GM23248 (cell line): ENCODE measurements at regions not wholly inside any gene's neighbourhood (a gene's known extent, or its start where the extent isn't known, plus 50 kb on each side); places are given as distances from the start of the nearest gene placed in this dataset.

Experiments used
- DNase-seq: peaks from one replicate; pipeline ENCODE4 v3.0.0-alpha.2; 2015
- H2AFZ ChIP-seq: fragments of 200-600 bp; sonication (generic); 2 replicates; pipeline ENCODE4 v1.6.1; 2016; ENCODE audit warnings: antibody characterized with exemption
- H3F3A ChIP-seq: fragments of 200-600 bp; sonication (generic); 2 replicates; pipeline ENCODE4 v1.6.1; 2016; ENCODE audit warnings: mild to moderate bottlenecking, antibody characterized with exemption, mixed run types; ENCODE audit not compliant: insufficient read depth
- H3K27ac ChIP-seq: fragments of 200-600 bp; sonication (generic); 2 replicates; pipeline ENCODE4 v1.5.1; 2016; ENCODE audit warnings: mild to moderate bottlenecking
- H3K27me3 ChIP-seq: fragments of 200-600 bp; sonication (generic); replicated peaks from 2 replicates; pipeline ENCODE4 v1.6.1; 2016; ENCODE audit warnings: mild to moderate bottlenecking; ENCODE audit not compliant: insufficient read depth
- H3K36me3 ChIP-seq: fragments of 200-600 bp; sonication (generic); 2 replicates; pipeline ENCODE4 v1.6.1; 2016; ENCODE audit warnings: low read depth, mild to moderate bottlenecking
- H3K4me1 ChIP-seq: fragments of 200-600 bp; sonication (generic); 2 replicates; pipeline ENCODE4 v1.6.1; 2016; ENCODE audit warnings: mild to moderate bottlenecking; ENCODE audit not compliant: insufficient read depth
- H3K4me2 ChIP-seq: fragments of 200-600 bp; sonication (generic); one replicate; pipeline ENCODE4 v1.6.1; 2016; ENCODE audit warnings: mild to moderate bottlenecking; ENCODE audit not compliant: unreplicated experiment
- H3K4me3 ChIP-seq: fragments of 200-600 bp; sonication (generic); 2 replicates; pipeline ENCODE4 v1.5.1; 2016; ENCODE audit warnings: mild to moderate bottlenecking
- H3K79me2 ChIP-seq: fragments of 200-600 bp; sonication (generic); 2 replicates; pipeline ENCODE4 v1.6.1; 2016; ENCODE audit warnings: mild to moderate bottlenecking; ENCODE audit not compliant: insufficient read depth
- H3K9ac ChIP-seq: fragments of 200-600 bp; sonication (generic); 2 replicates; pipeline ENCODE4 v1.6.1; 2016; ENCODE audit warnings: mild to moderate bottlenecking
- H3K9me2 ChIP-seq: fragments of 200-600 bp; sonication (generic); 2 replicates; pipeline ENCODE4 v1.6.1; 2016; ENCODE audit warnings: mixed run types, mild to moderate bottlenecking, moderate library complexity; ENCODE audit not compliant: insufficient read depth
- H3K9me3 ChIP-seq: fragments of 200-600 bp; sonication (generic); one replicate; pipeline ENCODE4 v1.6.1; 2017; ENCODE audit warnings: low read depth
- H4K20me1 ChIP-seq: fragments of 200-600 bp; sonication (generic); 2 replicates; pipeline ENCODE4 v1.6.0; 2016; ENCODE audit not compliant: insufficient read depth
- EZH2 ChIP-seq: fragments of 200-600 bp; sonication (generic); IDR thresholded peaks from 2 replicates; pipeline ENCODE4 v1.6.1; 2018; ENCODE audit warnings: antibody characterized with exemption, mild to moderate bottlenecking; ENCODE audit not compliant: insufficient read depth, poor library complexity, severe bottlenecking
- EZH2phosphoT487 ChIP-seq: fragments of 200-600 bp; sonication (generic); IDR thresholded peaks from 2 replicates; pipeline ENCODE4 v1.6.1; 2018; ENCODE audit warnings: antibody characterized with exemption, moderate library complexity, mild to moderate bottlenecking, low read depth; ENCODE audit not compliant: insufficient read depth
- WGBS, 2 experiments: methylation state at CpG; one replicate each; pipeline ENCODE4 v1.1.6; 2015 to 2017; ENCODE audit warnings: low lambda C conversion rate in 2 of 2, low coverage in 1 of 2; ENCODE audit errors: missing lambda C conversion rate in 2 of 2; 5-methylcytosine and 5-hydroxymethylcytosine counted together
- in situ Hi-C: fragments of 300-500 bp; cut with MboI; formaldehyde crosslinking; loops from 2 replicates; pipeline ENCODE4 v1.15.0; 2020

DNA sequence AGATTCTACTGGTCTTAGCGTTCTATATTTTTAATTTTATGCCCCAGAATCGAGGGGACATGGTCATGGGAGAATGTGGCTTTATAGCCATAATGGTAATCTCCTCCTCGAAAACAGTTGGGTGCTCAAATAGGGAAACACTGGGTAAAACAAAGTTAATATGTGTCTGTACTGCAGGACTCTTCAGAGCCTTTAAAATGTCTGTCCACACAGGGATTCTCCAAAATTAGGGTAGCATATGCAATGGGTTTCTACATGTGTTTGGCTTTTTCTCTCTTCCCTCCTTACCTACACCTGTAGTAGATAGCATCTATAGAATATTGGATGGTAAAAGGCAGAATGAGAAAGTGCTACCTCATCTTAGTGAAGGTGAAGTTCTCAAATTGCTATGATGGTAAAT lies 130.0 kb upstream of the NR3C1 start:
- H3K4me1 ChIP-seq: peaks cover 22% of the 10 kb centered on the region
- DNase-seq: no peak
- no peak overlapping the region for H3K4me2 ChIP-seq
- H3K79me2 ChIP-seq: no peaks in the 10 kb centered on the region
- no peak overlapping the region for H3K9ac ChIP-seq
- H4K20me1 ChIP-seq: no peaks in the 10 kb centered on the region
- no peaks in the 10 kb centered on the region for H3K36me3 ChIP-seq
- peaks cover 14% of the 10 kb centered on the region; the same call in 1 of the 2 replicates for H3F3A ChIP-seq
- H3K9me3 ChIP-seq: no peaks in the 10 kb centered on the region
- H3K9me2 ChIP-seq: no peaks in the 10 kb centered on the region
- WGBS, 2 experiments: 93 to 96% methylated on average over 3 of the region's 3 CpGs
- H2AFZ ChIP-seq: no peak overlapping the region
- in situ Hi-C loops: no loop called here
- H3K27me3 ChIP-seq: no peaks in the 10 kb centered on the region
- no peak for TF ChIP-seq EZH2phosphoT487
- no peak for TF ChIP-seq EZH2
- no peak overlapping the region for H3K27ac ChIP-seq
- H3K4me3 ChIP-seq: no peak overlapping the region

DNA sequence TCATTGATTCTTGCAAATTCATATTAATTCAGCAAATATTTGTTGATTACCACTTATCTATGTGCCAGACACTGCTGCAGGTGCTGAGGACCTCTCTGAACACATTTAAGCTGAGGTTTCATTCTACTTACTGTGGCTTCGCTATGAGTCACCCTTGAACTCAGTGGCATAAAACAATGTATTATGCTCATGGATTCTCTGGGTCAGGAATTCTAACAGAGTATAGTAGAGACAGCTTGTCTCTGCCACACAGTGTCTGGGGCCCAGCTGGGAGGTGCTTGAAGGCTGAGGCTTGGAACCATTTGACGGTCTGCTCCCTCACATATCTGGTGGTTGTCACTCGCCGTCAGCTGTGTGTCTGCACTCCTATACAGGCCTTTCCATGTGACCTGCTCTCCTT lies 124.3 kb upstream of the NR3C1 start:
- in situ Hi-C loops: no loop called here

DNA sequence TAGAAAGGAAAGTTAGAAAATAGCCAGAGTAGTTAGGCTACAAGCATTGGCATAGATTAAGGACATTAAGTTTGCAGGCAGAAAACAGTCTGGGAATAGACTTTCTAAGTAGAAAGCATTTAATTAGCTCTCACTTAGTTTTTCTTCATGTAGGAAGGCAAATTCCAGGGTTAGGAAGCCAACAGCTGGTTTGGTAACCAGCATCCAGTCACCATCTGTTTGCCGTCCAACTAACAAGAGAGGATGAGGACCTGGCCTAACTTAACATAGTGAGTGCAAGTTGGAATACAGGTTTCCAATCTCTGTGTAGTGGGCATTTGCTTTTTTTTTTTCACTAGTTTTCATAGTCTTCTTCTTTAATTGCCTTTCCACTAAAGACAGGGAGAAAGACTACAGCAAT lies 121.7 kb upstream of the NR3C1 start:
- DNase-seq: no peak
- Histone ChIP-seq H3K4me3 (no peak overlapping the region), H3K9me2 (no peaks in the 10 kb centered on the region), H4K20me1 (no peaks in the 10 kb centered on the region), H3K9ac (no peak overlapping the region), H3K79me2 (no peaks in the 10 kb centered on the region), H3K4me1 (peaks cover 12% of the 10 kb centered on the region; the same call in 1 of the 2 replicates), H3F3A (peaks cover 6% of the 10 kb centered on the region; the same call in 1 of the 2 replicates), H3K27ac (no peak overlapping the region), H3K36me3 (no peaks in the 10 kb centered on the region), H3K27me3 (no peaks in the 10 kb centered on the region), H3K9me3 (no peaks in the 10 kb centered on the region), H2AFZ (no peak overlapping the region), H3K4me2 (peak overlapping the region; percentile 29)
- 80 to 93% methylated on average over 1 of the region's 1 CpG for WGBS, 2 experiments
- no peak for TF ChIP-seq EZH2
- no peak for TF ChIP-seq EZH2phosphoT487
- in situ Hi-C loops: no loop called here

More for the DNA sequence above, 124.3 kb upstream of the NR3C1 start:
- H2AFZ ChIP-seq: no peak overlapping the region
- 83 to 92% methylated on average over 4 of the region's 4 CpGs for WGBS, 2 experiments
- H3K79me2 ChIP-seq: no peaks in the 10 kb centered on the region
- peaks cover 6% of the 10 kb centered on the region; the same call in 1 of the 2 replicates for H3F3A ChIP-seq
- no peak overlapping the region for H3K27ac ChIP-seq
- H3K9me2 ChIP-seq: no peaks in the 10 kb centered on the region
- H3K4me3 ChIP-seq: no peak overlapping the region
- TF ChIP-seq EZH2phosphoT487: no peak
- no peak for TF ChIP-seq EZH2
- H3K9ac ChIP-seq: no peak overlapping the region
- H4K20me1 ChIP-seq: no peaks in the 10 kb centered on the region
- peaks cover 12% of the 10 kb centered on the region; the same call in 1 of the 2 replicates for H3K4me1 ChIP-seq
- DNase-seq: peak; percentile 58
- no peak overlapping the region for H3K4me2 ChIP-seq
- no peaks in the 10 kb centered on the region for H3K36me3 ChIP-seq
- no peaks in the 10 kb centered on the region for H3K9me3 ChIP-seq
- H3K27me3 ChIP-seq: no peaks in the 10 kb centered on the region

DNA sequence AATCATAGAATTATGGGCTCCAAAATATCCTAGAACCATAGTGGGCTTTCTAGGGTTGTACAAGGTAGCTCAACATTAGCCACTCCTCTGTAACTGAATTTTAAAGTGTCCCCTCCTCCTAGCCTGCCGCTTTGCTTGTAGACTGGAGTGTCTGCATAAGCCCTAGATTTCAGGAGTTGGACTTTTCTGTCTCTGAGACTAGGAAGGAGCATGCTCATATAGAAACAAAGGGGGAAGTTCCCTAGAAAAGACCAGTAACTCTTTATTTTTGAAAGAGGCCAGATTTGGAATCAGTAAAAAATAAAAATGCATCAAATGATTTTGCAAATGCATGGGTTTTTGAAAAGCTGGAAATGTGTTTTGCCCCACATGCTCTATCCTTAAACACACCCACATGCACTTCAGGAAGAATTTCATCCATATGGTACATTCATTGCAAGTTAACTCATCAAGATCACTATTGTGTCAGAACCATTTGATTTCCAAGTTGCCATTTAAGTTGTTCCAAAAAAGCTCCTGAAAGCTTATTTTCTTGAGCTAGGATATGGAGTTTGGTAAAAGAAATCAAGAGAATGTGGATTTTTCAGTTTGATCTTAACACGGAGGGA lies 121.0 kb upstream of the NR3C1 start:
- peaks cover 12% of the 10 kb centered on the region; the same call in 1 of the 2 replicates for H3K4me1 ChIP-seq
- H2AFZ ChIP-seq: no peak overlapping the region
- H3K4me2 ChIP-seq: peak overlapping the region; percentile 29
- H3F3A ChIP-seq: peaks cover 6% of the 10 kb centered on the region; the same call in 1 of the 2 replicates
- H4K20me1 ChIP-seq: no peaks in the 10 kb centered on the region
- peak; percentile 30 for DNase-seq
- WGBS, 2 experiments: 93 to 98% methylated on average over 2 of the region's 2 CpGs
- no peaks in the 10 kb centered on the region for H3K27me3 ChIP-seq
- no peak for TF ChIP-seq EZH2phosphoT487
- no peak for TF ChIP-seq EZH2
- H3K36me3 ChIP-seq: no peaks in the 10 kb centered on the region
- H3K4me3 ChIP-seq: no peak overlapping the region
- no peaks in the 10 kb centered on the region for H3K9me3 ChIP-seq
- in situ Hi-C loops: no loop called here
- H3K79me2 ChIP-seq: no peaks in the 10 kb centered on the region
- no peaks in the 10 kb centered on the region; the same call in 1 of the 2 replicates for H3K9me2 ChIP-seq
- no peak overlapping the region for H3K9ac ChIP-seq
- no peak overlapping the region for H3K27ac ChIP-seq
